Heart right ventricle (tissue), 16 donors: ENCODE measurements at regions not wholly inside any gene's neighbourhood (a gene's known extent, or its start where the extent isn't known, plus 50 kb on each side); places are given as distances from the start of the nearest gene placed in this dataset.

Experiments
- ATAC-seq, 8 donors: fragments of 200-7000 bp; cut with Tn5 transposase; one replicate each; pipeline ENCODE4 v1.9.1; 2020; ENCODE audit warnings: mild to moderate bottlenecking in 8 of 8, moderate library complexity in 8 of 8, moderate number of reproducible peaks in 1 of 8
- DNase-seq, 2 donors: peaks; one replicate each; pipeline ENCODE4 v3.0.0-alpha.2; 2020
- H3K27ac ChIP-seq, 10 donors: fragments of 200-600 bp; sonication (generic) in 2 of 10; one replicate each; pipeline versions ENCODE4 v1.5.0 to v1.8.0; 2020 to 2022; ENCODE audit warnings: mild to moderate bottlenecking in 3 of 10
- H3K27me3 ChIP-seq, 7 donors: fragments of 200-600 bp; one replicate each; pipeline ENCODE4 v1.8.0; 2021 to 2022; ENCODE audit warnings: mild to moderate bottlenecking in 2 of 7
- H3K36me3 ChIP-seq, 9 donors: fragments of 200-600 bp; sonication (generic) in 1 of 9; one replicate each; pipeline versions ENCODE4 v1.5.0 to v1.8.0; 2020 to 2022; ENCODE audit warnings: mild to moderate bottlenecking in 2 of 9
- H3K4me1 ChIP-seq, 9 donors: fragments of 200-600 bp; sonication (generic) in 1 of 9; one replicate each; pipeline versions ENCODE4 v1.5.0 to v1.8.0; 2020 to 2022; ENCODE audit warnings: mild to moderate bottlenecking in 4 of 9
- H3K4me3 ChIP-seq, 10 donors: fragments of 200-600 bp; sonication (generic) in 2 of 10; one replicate each; pipeline versions ENCODE4 v1.5.0 to v1.8.0; 2020 to 2022; ENCODE audit warnings: mild to moderate bottlenecking in 7 of 10, moderate library complexity in 2 of 10
- H3K9me3 ChIP-seq, 11 donors: fragments of 200-600 bp in 10 of 11; sonication (generic) in 2 of 11; one replicate each; pipeline versions ENCODE4 v1.5.0 to v1.8.0; 2013 to 2022; ENCODE audit warnings: mild to moderate bottlenecking in 2 of 11, control low read depth in 1 of 11, moderate library complexity in 1 of 11
- CTCF ChIP-seq, 9 donors: fragments of 200-600 bp; sonication (generic) in 2 of 9; IDR thresholded peaks; one replicate each; pipeline versions ENCODE4 v1.5.0 to v1.8.0; 2021 to 2022; ENCODE audit warnings: antibody characterized with exemption in 9 of 9, mild to moderate bottlenecking in 5 of 9, moderate library complexity in 1 of 9
- WGBS, 2 donors: extraction: QIAGEN DNeasy Blood & Tissue Kit; methylation state at CpG; one replicate each; pipeline ENCODE4 v1.1.7; 2013; ENCODE audit warnings: inconsistent platforms in 1 of 2; 5-methylcytosine and 5-hydroxymethylcytosine counted together
- intact Hi-C, 10 donors: fragments of 100-400 bp; cut with DNase I; formaldehyde crosslinking; loops; one replicate each; pipeline versions ENCODE4 v1.11.1 to v1.14.2; 2022
- donor health status: Arrhythmogenic right ventricular cardiomyopathy.
- donor health status: ischemic (EF 13 %, LVEDD 7.1; RV severe dilation, severe dysfunction).
- donor health status: healthy with polysubstance abuse.
- donor health status: DM: no; HTN: yes; CAD: no.
- donor health status: DM: no; HTN: no; CAD: no.
- donor health status: ischemic (EF 25% LVEDD 6.9; RV normal size, moderate dysfunction).
- donor health status: ischemic (EF 25% LVEDD 5.7; RV mildly dilated, moderate dysfunction).
- donor health status: healthy.
- donor health status: DM: yes; HTN: yes; CAD: no.
- donor health status: Ischemic cardiomyopathy.
- donor health status: ischemic (EF 35%, LVEDD 5.7; RV mildly dilated, moderate dysfunction).
- donor health status: nonischemic (EF 11% LVEDD 7.7; RV severe dilation, severe dysfunction).
- donor health status: DM: yes; HTN: yes; CAD: no.
- donor health status: PGD.
- donor health status: ischemic (EF 29% LVEDD 5.4; RV normal size, mild dysfunction).
- donor health status: nonischemic (EF 23%, LVEDD 6.1; RV moderate dilation, normal function).

GRCh38 chrX:44063606-44064005 is 90.4 kb upstream of the NDP start:
- H3K4me3 ChIP-seq: no peak overlapping the region
- TF ChIP-seq CTCF (IDR thresholded peaks at IDR 0.05): no peak
- intact Hi-C loops: no loop called here
- H3K4me1 ChIP-seq: no peaks in the 10 kb centered on the region
- peaks cover 0 to 44% (median 0%) of the 10 kb centered on the region in 7 donors for H3K27me3 ChIP-seq
- H3K36me3 ChIP-seq: no peaks in the 10 kb centered on the region
- DNase-seq (no peak), ATAC-seq (no peak)
- no peak overlapping the region for H3K27ac ChIP-seq
- 95 to 98% methylated on average over 4 of the region's 4 CpGs for WGBS, 2 donors
- H3K9me3 ChIP-seq: no peaks in the 10 kb centered on the region

- intact Hi-C loops: no loop called here
- Histone ChIP-seq H3K9me3 (no peaks in the 10 kb centered on the region), H3K27me3 (peaks cover 0 to 49% (median 0%) of the 10 kb centered on the region in 7 donors), H3K36me3 (no peaks in the 10 kb centered on the region), H3K27ac (no peak overlapping the region), H3K4me1 (no peaks in the 10 kb centered on the region), H3K4me3 (no peak overlapping the region)
- DNase-seq (no peak), ATAC-seq (no peak)
- no peak for TF ChIP-seq CTCF (IDR thresholded peaks at IDR 0.05)
- WGBS, 2 donors: 35 to 63% methylated on average over 3 of the region's 3 CpGs
Measured at GRCh38 chrX:44062840-44063239, 89.7 kb upstream of the NDP start.

- ATAC-seq (no peak), DNase-seq (no peak)
- H3K4me3 ChIP-seq: no peak overlapping the region
- H3K9me3 ChIP-seq: no peaks in the 10 kb centered on the region
- intact Hi-C loops: no loop called here
- H3K36me3 ChIP-seq: no peaks in the 10 kb centered on the region
- H3K27ac ChIP-seq: no peak overlapping the region
- WGBS, 2 donors: 51 to 56% methylated on average over 4 of the region's 4 CpGs
- no peaks in the 10 kb centered on the region for H3K4me1 ChIP-seq
- H3K27me3 ChIP-seq: peaks cover 0 to 55% (median 0%) of the 10 kb centered on the region in 7 donors
- TF ChIP-seq CTCF (IDR thresholded peaks at IDR 0.05): no peak
Measured at GRCh38 chrX:44061968-44062614, 88.9 kb upstream of the NDP start.

- Histone ChIP-seq H3K4me3 (no peak overlapping the region), H3K36me3 (no peaks in the 10 kb centered on the region), H3K9me3 (no peaks in the 10 kb centered on the region), H3K27me3 (peaks cover 0 to 65% (median 0%) of the 10 kb centered on the region in 7 donors), H3K27ac (no peak overlapping the region), H3K4me1 (no peaks in the 10 kb centered on the region)
- intact Hi-C loops: no loop called here
- DNase-seq (no peak), ATAC-seq (no peak)
- WGBS, 2 donors: 70 to 92% methylated on average over 2 of the region's 2 CpGs
- no peak for TF ChIP-seq CTCF (IDR thresholded peaks at IDR 0.05)
Measured at GRCh38 chrX:44060221-44060620, 87.0 kb upstream of the NDP start.
